SH-SY5Y (cell line): ENCODE measurements at regions not wholly inside any gene's neighbourhood (a gene's known extent, or its start where the extent isn't known, plus 50 kb on each side); places are given as distances from the start of the nearest gene placed in this dataset.

Experiments
- GATA2 ChIP-seq: IDR thresholded peaks from 2 replicates; pipeline ENCODE4 v1.6.1; 2011; ENCODE audit warnings: mild to moderate bottlenecking, low read depth, low read length
- GATA3 ChIP-seq: IDR thresholded peaks from 2 replicates; pipeline ENCODE4 v1.6.1; 2011; ENCODE audit warnings: low read depth, mild to moderate bottlenecking, low read length, moderate library complexity

DNA sequence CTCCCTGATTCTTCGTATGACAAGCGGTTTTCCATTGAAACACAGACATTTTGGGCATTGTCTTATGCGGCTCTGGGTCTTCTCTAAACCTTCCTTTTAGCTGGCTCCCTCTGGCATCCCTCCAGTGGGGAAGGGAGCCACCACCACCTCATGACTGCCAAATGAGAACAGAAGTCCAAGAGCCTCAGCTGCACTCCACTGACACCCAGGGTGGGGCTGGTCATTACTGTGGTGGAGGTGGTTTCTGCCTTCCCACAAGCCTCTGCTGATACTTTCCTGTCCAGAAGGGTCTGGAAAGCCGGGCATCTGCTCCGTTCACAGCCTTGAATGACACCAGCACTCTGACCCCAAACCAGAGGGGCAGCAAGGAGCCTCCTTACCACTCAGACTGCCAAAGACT lies 213.5 kb downstream of the ZNF516 start:
- TF ChIP-seq GATA3, result no peak
- TF ChIP-seq GATA2, result no peak
